Tibial nerve (tissue), 4 donors: ENCODE measurements at regions not wholly inside any gene's neighbourhood (a gene's known extent, or its start where the extent isn't known, plus 50 kb on each side); places are given as distances from the start of the nearest gene placed in this dataset.

Experiments used
- DNase-seq, 2 donors: peaks; one replicate each; pipeline ENCODE4 v3.0.0-alpha.2; 2019; ENCODE audit warnings: low spot score in 2 of 2
- H3K27ac ChIP-seq, 4 donors: fragments of 200-600 bp; sonication (generic) in 3 of 4; one replicate each; pipeline ENCODE4 v1.5.1; 2017 to 2019; ENCODE audit warnings: mild to moderate bottlenecking in 1 of 4
- H3K27me3 ChIP-seq, 2 donors: fragments of 200-600 bp; sonication (generic) in 1 of 2; one replicate each; pipeline versions ENCODE4 v1.5.1 to v1.6.0; 2017 to 2019
- H3K36me3 ChIP-seq, 3 donors: fragments of 200-600 bp; sonication (generic); one replicate each; pipeline ENCODE4 v1.5.1; 2018 to 2019
- H3K4me1 ChIP-seq, 4 donors: fragments of 200-600 bp; sonication (generic) in 3 of 4; one replicate each; pipeline ENCODE4 v1.5.1; 2017 to 2019
- H3K4me3 ChIP-seq, 4 donors: fragments of 200-600 bp; sonication (generic) in 3 of 4; one replicate each; pipeline ENCODE4 v1.5.1; 2017 to 2019; ENCODE audit warnings: mild to moderate bottlenecking in 1 of 4, moderate library complexity in 1 of 4
- H3K9me3 ChIP-seq, 4 donors: fragments of 200-600 bp; sonication (generic) in 3 of 4; one replicate each; pipeline ENCODE4 v1.5.1; 2017 to 2019
- EP300 ChIP-seq, 2 donors: sonication (generic); formaldehyde crosslinking; IDR thresholded peaks; one replicate each; pipeline ENCODE4 v1.6.1; 2017; ENCODE audit warnings: antibody characterized with exemption in 2 of 2, mild to moderate bottlenecking in 1 of 2
- POLR2A ChIP-seq, 2 donors: fragments of 450-650 bp; IDR thresholded peaks; one replicate each; pipeline ENCODE4 v1.6.1; 2017; ENCODE audit warnings: antibody characterized with exemption in 2 of 2, mild to moderate bottlenecking in 2 of 2, moderate library complexity in 2 of 2
- WGBS, 2 donors: methylation state at CpG; one replicate each; pipeline ENCODE4 v1.1.5; 2018; 5-methylcytosine and 5-hydroxymethylcytosine counted together
- TF ChIP-seq, protein P1 (sequence below), 5 experiments: fragments of 200-600 bp in 3 of 5; fragments of 450-650 bp in 2 of 5; sonication (generic) in 3 of 5; IDR thresholded peaks; one replicate each; pipeline ENCODE4 v1.5.1; 2016 to 2019; ENCODE audit warnings: antibody characterized with exemption in 5 of 5, mild to moderate bottlenecking in 3 of 5, moderate library complexity in 2 of 5

DNA sequence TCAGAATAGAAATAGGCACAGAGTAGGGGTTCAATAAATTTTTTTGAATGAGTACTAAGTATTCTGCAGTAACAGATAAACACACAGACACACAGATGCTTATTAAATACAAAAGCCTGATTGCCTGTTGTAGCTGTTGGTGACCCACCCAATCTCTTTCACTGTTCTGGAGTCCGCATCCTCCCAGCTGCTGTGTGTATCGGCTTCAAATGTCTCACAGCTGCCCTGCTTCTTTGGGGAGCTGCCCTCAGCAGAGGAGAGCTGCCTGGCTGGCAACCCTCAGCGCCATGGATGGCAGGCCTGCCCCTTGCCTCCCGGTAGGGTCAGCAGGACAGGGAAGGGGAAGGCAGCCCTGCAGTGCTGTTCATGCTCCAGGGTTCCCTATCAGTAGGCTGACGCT lies 50.5 kb upstream of the PRNP start:
- Histone ChIP-seq H3K27me3 (no peaks in the 10 kb centered on the region), H3K36me3 (no peaks in the 10 kb centered on the region), H3K9me3 (no peaks in the 10 kb centered on the region), H3K4me3 (no peak overlapping the region), H3K4me1 (no peaks in the 10 kb centered on the region), H3K27ac (no peak overlapping the region)
- 86 to 89% methylated on average over 5 of the region's 5 CpGs for WGBS, 2 donors
- DNase-seq = no peak
- TF ChIP-seq EP300 (IDR thresholded peaks at IDR 0.05) = no peak
- TF ChIP-seq POLR2A (IDR thresholded peaks at IDR 0.05) = no peak
- TF ChIP-seq, protein P1, sequence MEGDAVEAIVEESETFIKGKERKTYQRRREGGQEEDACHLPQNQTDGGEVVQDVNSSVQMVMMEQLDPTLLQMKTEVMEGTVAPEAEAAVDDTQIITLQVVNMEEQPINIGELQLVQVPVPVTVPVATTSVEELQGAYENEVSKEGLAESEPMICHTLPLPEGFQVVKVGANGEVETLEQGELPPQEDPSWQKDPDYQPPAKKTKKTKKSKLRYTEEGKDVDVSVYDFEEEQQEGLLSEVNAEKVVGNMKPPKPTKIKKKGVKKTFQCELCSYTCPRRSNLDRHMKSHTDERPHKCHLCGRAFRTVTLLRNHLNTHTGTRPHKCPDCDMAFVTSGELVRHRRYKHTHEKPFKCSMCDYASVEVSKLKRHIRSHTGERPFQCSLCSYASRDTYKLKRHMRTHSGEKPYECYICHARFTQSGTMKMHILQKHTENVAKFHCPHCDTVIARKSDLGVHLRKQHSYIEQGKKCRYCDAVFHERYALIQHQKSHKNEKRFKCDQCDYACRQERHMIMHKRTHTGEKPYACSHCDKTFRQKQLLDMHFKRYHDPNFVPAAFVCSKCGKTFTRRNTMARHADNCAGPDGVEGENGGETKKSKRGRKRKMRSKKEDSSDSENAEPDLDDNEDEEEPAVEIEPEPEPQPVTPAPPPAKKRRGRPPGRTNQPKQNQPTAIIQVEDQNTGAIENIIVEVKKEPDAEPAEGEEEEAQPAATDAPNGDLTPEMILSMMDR (IDR thresholded peaks at IDR 0.05) = no peak

GRCh38 chr20:4635342-4635741 lies 50.9 kb upstream of the PRNP start:
- H3K4me1 ChIP-seq = no peaks in the 10 kb centered on the region
- 56 to 64% methylated on average over 1 of the region's 1 CpG for WGBS, 2 donors
- H3K27ac ChIP-seq = no peak overlapping the region
- DNase-seq = no peak
- H3K36me3 ChIP-seq = no peaks in the 10 kb centered on the region
- no peak overlapping the region for H3K4me3 ChIP-seq
- TF ChIP-seq POLR2A (IDR thresholded peaks at IDR 0.05) = no peak
- TF ChIP-seq, protein P1 (IDR thresholded peaks at IDR 0.05) = no peak
- TF ChIP-seq EP300 (IDR thresholded peaks at IDR 0.05) = no peak
- no peaks in the 10 kb centered on the region for H3K27me3 ChIP-seq
- no peaks in the 10 kb centered on the region for H3K9me3 ChIP-seq

DNA sequence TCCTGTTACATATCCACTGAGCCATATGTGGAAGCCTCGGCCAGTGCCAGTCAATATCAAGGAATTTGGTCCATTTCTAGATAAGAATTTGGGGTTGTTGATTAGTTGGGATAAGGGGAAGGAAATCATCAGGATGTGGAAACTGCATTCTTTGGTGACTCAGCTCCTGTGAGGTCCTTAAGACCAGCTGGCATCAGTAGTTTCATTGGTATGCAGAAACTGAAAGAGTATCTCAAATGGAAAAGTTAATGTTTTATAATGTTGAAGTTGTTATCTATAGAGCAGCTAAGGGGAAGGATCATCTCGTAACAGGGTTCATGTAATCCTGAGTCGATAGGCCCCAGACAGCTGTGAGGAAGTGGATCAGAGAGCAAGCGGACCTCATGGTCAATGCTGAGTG lies 52.5 kb upstream of the PRNP start:
- no peak for DNase-seq
- 72 to 76% methylated on average over 4 of the region's 4 CpGs for WGBS, 2 donors
- no peak for TF ChIP-seq EP300 (IDR thresholded peaks at IDR 0.05)
- TF ChIP-seq POLR2A (IDR thresholded peaks at IDR 0.05) = no peak
- TF ChIP-seq, protein P1 (IDR thresholded peaks at IDR 0.05) = no peak
- H3K9me3 ChIP-seq = no peaks in the 10 kb centered on the region
- no peak overlapping the region for H3K4me3 ChIP-seq
- H3K27ac ChIP-seq = peak overlapping the region in 1 of 4 donors; percentile 34
- H3K4me1 ChIP-seq = no peaks in the 10 kb centered on the region
- no peaks in the 10 kb centered on the region for H3K27me3 ChIP-seq
- H3K36me3 ChIP-seq = no peaks in the 10 kb centered on the region

DNA sequence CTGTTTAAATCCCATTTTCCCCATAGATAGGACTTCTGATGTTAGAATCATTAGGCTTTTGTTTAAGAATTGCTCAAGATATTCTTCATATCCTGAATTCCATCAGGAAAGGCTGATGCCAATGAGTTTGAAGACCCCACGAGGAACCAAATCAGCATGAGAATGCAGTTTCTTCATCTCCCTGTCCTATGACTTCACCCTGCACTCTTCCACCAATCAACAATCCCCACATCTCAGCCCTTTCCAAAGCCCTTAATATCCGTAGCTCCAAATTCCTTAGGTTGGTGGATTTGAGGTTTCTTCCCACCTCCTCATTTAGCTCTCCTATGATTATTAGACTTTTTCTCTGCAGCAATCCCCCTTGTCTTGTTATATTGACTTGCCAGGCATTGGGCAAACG lies 52.9 kb upstream of the PRNP start:
- H3K4me1 ChIP-seq = no peaks in the 10 kb centered on the region
- DNase-seq = no peak
- 54 to 61% methylated on average over 3 of the region's 3 CpGs for WGBS, 2 donors
- no peaks in the 10 kb centered on the region for H3K27me3 ChIP-seq
- TF ChIP-seq POLR2A (IDR thresholded peaks at IDR 0.05) = no peak
- H3K4me3 ChIP-seq = no peak overlapping the region
- no peaks in the 10 kb centered on the region for H3K9me3 ChIP-seq
- no peaks in the 10 kb centered on the region for H3K36me3 ChIP-seq
- peak overlapping the region in 1 of 4 donors; percentile 34 for H3K27ac ChIP-seq

DNA sequence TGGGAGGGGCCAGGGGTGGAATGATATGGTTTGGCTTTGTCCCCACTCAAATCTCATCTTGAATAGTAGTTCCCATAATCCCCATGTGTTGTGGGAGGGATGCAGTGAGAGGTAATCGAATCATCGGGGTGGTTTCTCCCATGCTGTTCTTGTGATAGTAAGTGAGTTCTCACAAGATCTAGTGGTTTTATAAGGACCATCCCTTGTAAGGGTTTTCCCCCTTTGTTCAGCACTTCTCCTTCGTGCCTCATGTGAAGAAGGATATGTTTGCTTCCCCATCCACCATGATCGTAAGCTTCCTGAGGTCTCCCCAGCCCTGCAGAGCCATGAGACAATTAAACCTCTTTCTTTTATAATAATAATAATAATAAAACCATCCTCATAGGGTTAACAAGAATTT lies 53.4 kb upstream of the PRNP start:
- no peaks in the 10 kb centered on the region for H3K27me3 ChIP-seq
- no peak overlapping the region for H3K4me3 ChIP-seq
- no peaks in the 10 kb centered on the region for H3K9me3 ChIP-seq
- no peaks in the 10 kb centered on the region for H3K4me1 ChIP-seq
- no peak for DNase-seq
- TF ChIP-seq, protein P1 (IDR thresholded peaks at IDR 0.05) = no peak
- TF ChIP-seq POLR2A (IDR thresholded peaks at IDR 0.05) (no peak), EP300 (IDR thresholded peaks at IDR 0.05) (no peak)
- WGBS, 2 donors = 87 to 93% methylated on average over 4 of the region's 4 CpGs
- no peaks in the 10 kb centered on the region for H3K36me3 ChIP-seq
- no peak overlapping the region for H3K27ac ChIP-seq

DNA sequence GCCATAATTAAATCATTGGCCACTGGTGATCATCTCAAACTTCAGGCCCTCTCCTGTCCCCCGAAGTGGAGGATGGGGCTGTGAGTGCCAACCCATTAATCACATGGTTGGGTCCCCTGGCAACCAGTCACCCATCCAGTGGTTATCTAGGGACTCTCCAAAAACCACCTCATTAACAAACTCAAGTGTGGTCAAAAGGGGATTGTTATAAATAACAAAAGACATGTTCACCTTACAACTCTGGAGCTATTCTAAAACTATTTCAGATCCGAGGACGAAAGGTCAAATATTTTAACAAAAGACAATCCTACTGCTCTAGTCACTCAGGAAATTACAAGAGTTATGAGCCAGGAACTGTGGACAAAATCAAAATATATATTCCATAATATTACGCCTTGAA lies 60.0 kb upstream of the PRNP start:
- no peaks in the 10 kb centered on the region for H3K27me3 ChIP-seq
- TF ChIP-seq EP300 (IDR thresholded peaks at IDR 0.05) (no peak), POLR2A (IDR thresholded peaks at IDR 0.05) (no peak)
- TF ChIP-seq, protein P1 (IDR thresholded peaks at IDR 0.05) = no peak
- H3K36me3 ChIP-seq = no peaks in the 10 kb centered on the region
- H3K4me3 ChIP-seq = no peak overlapping the region
- WGBS, 2 donors = 64 to 65% methylated on average over 4 of the region's 4 CpGs
- no peak for DNase-seq
- no peak overlapping the region for H3K27ac ChIP-seq
- H3K9me3 ChIP-seq = peaks cover 0 to 6% (median 0%) of the 10 kb centered on the region in 4 donors
- no peaks in the 10 kb centered on the region for H3K4me1 ChIP-seq
